ENCODE measurements at regions not wholly inside any gene's neighbourhood (a gene's known extent, or its start where the extent isn't known, plus 50 kb on each side); places are given as distances from the start of the nearest gene placed in this dataset.

DNA sequence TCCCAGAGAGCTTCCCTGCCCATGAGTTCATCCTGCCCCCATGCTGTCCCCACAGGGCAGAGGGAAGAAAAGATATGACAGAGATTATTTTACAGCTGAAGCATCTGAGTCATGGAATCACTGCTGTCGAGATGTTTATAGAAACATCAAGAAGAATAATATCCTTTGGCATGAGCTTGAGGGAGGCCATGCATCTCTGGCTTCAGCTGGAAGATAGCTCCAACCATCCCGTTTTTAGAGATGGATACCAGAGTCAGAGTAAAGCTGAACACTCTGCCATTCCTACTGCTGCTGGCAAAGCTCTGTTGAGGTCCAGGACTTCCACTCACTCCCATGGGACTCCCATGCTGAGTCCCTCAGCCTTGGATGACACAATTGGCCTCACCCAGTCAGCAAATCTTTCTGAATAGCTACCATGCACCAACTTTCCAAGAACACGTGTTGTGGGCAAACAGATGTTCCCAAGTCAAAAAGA is 167.8 kb downstream of the TTC32 start:
- TF ChIP-seq, protein P1, sequence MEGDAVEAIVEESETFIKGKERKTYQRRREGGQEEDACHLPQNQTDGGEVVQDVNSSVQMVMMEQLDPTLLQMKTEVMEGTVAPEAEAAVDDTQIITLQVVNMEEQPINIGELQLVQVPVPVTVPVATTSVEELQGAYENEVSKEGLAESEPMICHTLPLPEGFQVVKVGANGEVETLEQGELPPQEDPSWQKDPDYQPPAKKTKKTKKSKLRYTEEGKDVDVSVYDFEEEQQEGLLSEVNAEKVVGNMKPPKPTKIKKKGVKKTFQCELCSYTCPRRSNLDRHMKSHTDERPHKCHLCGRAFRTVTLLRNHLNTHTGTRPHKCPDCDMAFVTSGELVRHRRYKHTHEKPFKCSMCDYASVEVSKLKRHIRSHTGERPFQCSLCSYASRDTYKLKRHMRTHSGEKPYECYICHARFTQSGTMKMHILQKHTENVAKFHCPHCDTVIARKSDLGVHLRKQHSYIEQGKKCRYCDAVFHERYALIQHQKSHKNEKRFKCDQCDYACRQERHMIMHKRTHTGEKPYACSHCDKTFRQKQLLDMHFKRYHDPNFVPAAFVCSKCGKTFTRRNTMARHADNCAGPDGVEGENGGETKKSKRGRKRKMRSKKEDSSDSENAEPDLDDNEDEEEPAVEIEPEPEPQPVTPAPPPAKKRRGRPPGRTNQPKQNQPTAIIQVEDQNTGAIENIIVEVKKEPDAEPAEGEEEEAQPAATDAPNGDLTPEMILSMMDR (IDR thresholded peaks at IDR 0.05; ENCODE audit: poor library complexity, severe bottlenecking) = no peak
- Histone ChIP-seq H3K27ac (ENCODE audit: poor library complexity, severe bottlenecking) (no peak overlapping the region), H3K9me3 (ENCODE audit: severe bottlenecking) (no peaks in the 10 kb centered on the region), H3K4me1 (ENCODE audit: insufficient read depth, poor library complexity, severe bottlenecking) (no peaks in the 10 kb centered on the region), H3K27me3 (ENCODE audit: insufficient read depth, poor library complexity, severe bottlenecking) (no peaks in the 10 kb centered on the region), H3K36me3 (ENCODE audit: low read depth) (no peaks in the 10 kb centered on the region), H3K4me3 (ENCODE audit: severe bottlenecking) (no peak overlapping the region)
- DNase-seq (ENCODE audit: low spot score) = no peak
- ATAC-seq (ENCODE audit: low read depth) = no peak

DNA sequence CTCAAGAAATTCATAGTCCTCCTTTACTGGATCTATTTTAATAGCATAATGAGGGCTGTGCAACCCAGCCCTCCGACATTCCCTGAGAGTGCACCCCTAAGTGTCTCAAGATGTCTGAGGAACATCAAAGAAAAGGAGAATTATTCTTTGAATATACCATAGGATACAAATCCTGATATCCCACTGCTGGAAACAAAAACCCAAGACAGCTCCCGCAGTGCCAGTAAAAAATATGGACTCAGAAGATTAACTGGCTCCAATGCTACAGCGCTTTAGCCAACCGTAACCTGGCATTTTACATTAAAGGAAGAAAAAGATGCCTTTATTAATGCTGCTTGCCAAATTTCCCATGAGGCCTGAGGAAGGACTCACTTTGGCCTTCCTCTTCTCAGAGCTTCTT is 168.4 kb downstream of the TTC32 start:
- no peaks in the 10 kb centered on the region for H3K27me3 ChIP-seq (ENCODE audit: insufficient read depth, poor library complexity, severe bottlenecking)
- H3K4me1 ChIP-seq (ENCODE audit: insufficient read depth, poor library complexity, severe bottlenecking) = no peaks in the 10 kb centered on the region
- TF ChIP-seq, protein P1 (IDR thresholded peaks at IDR 0.05; ENCODE audit: poor library complexity, severe bottlenecking) = no peak
- H3K27ac ChIP-seq (ENCODE audit: poor library complexity, severe bottlenecking) = no peak overlapping the region
- no peak overlapping the region for H3K4me3 ChIP-seq (ENCODE audit: severe bottlenecking)
- no peak for DNase-seq (ENCODE audit: low spot score)
- no peaks in the 10 kb centered on the region for H3K36me3 ChIP-seq (ENCODE audit: low read depth)
- H3K9me3 ChIP-seq (ENCODE audit: severe bottlenecking) = no peaks in the 10 kb centered on the region
- no peak for ATAC-seq (ENCODE audit: low read depth)

DNA sequence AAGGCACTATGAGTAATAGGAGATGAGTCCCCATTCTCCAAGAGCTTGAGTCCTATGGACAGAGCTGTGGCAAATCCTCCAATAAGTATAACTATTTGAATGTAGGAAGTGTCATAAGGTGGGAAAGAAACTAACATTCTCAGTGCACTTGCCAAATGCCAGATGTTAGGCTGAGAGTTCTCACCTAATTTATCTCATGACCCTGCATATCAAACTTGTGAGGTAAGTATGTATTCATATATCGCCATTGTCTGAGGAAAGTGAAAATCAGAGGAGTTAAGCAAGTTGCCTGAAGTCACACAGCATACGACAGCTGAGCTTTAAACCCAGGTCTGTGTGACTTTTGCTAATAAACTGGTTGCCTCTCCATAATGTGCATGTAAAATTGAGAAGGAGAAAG is 169.5 kb downstream of the TTC32 start:
- Histone ChIP-seq H3K27me3 (ENCODE audit: insufficient read depth, poor library complexity, severe bottlenecking) (no peaks in the 10 kb centered on the region), H3K36me3 (ENCODE audit: low read depth) (no peaks in the 10 kb centered on the region), H3K4me3 (ENCODE audit: severe bottlenecking) (no peak overlapping the region), H3K9me3 (ENCODE audit: severe bottlenecking) (no peaks in the 10 kb centered on the region), H3K4me1 (ENCODE audit: insufficient read depth, poor library complexity, severe bottlenecking) (no peaks in the 10 kb centered on the region), H3K27ac (ENCODE audit: poor library complexity, severe bottlenecking) (no peak overlapping the region)
- DNase-seq (ENCODE audit: low spot score) = no peak
- TF ChIP-seq, protein P1 (IDR thresholded peaks at IDR 0.05; ENCODE audit: poor library complexity, severe bottlenecking) = no peak
- no peak for ATAC-seq (ENCODE audit: low read depth)

DNA sequence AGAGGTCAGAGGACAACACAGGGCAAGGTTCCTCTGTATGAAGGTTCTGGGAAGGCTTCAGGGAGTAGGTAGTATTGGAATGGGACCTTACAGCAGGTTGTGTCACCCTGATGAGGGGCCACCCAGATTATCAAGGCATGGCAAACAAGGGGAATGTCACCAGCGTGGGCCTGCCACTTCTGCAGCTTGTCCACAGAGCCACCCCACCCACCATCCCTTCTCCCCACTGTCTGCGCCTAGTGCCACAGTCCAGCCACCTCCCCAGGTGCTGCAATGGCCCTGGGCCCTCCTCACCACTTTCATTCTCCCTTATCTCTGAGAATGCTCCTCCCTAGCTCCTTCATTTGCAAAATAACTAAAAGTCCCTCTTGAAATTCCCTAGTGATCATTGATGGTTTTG is 170.3 kb downstream of the TTC32 start:
- DNase-seq (ENCODE audit: low spot score) (no peak), ATAC-seq (ENCODE audit: low read depth) (no peak)
- H3K27me3 ChIP-seq (ENCODE audit: insufficient read depth, poor library complexity, severe bottlenecking) = no peaks in the 10 kb centered on the region
- TF ChIP-seq, protein P1 (IDR thresholded peaks at IDR 0.05; ENCODE audit: poor library complexity, severe bottlenecking) = no peak
- H3K27ac ChIP-seq (ENCODE audit: poor library complexity, severe bottlenecking) = no peak overlapping the region
- no peaks in the 10 kb centered on the region for H3K9me3 ChIP-seq (ENCODE audit: severe bottlenecking)
- no peak overlapping the region for H3K4me3 ChIP-seq (ENCODE audit: severe bottlenecking)
- H3K4me1 ChIP-seq (ENCODE audit: insufficient read depth, poor library complexity, severe bottlenecking) = no peaks in the 10 kb centered on the region
- H3K36me3 ChIP-seq (ENCODE audit: low read depth) = no peaks in the 10 kb centered on the region

DNA sequence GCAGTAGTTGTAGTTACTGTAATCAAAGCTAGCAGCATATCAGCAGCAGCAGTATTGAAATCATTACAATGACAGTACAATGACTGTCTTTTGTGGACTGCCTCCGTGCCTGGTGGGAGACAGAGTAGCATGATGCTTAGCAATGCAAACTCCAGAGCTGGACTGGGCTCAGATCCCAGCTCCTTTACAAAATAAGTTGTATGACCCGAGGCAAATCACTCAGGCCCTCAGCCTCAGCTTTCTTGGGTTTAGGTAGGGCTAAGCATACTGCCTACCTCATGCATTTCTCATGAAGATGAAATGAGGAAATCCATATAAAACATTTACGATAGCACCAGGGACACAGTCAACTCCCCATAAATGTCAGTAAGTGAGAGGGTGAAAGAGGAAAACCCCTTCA is 170.7 kb downstream of the TTC32 start:
- no peaks in the 10 kb centered on the region for H3K9me3 ChIP-seq (ENCODE audit: severe bottlenecking)
- H3K36me3 ChIP-seq (ENCODE audit: low read depth) = no peaks in the 10 kb centered on the region
- H3K27ac ChIP-seq (ENCODE audit: poor library complexity, severe bottlenecking) = no peak overlapping the region
- TF ChIP-seq, protein P1 (IDR thresholded peaks at IDR 0.05; ENCODE audit: poor library complexity, severe bottlenecking) = no peak
- no peaks in the 10 kb centered on the region for H3K27me3 ChIP-seq (ENCODE audit: insufficient read depth, poor library complexity, severe bottlenecking)
- DNase-seq (ENCODE audit: low spot score) (no peak), ATAC-seq (ENCODE audit: low read depth) (no peak)
- H3K4me1 ChIP-seq (ENCODE audit: insufficient read depth, poor library complexity, severe bottlenecking) = no peaks in the 10 kb centered on the region
- no peak overlapping the region for H3K4me3 ChIP-seq (ENCODE audit: severe bottlenecking)

All from RWPE2 (cell line).